Spleen (tissue), 7 donors: ENCODE measurements at regions not wholly inside any gene's neighbourhood (a gene's known extent, or its start where the extent isn't known, plus 50 kb on each side); places are given as distances from the start of the nearest gene placed in this dataset.

Experiments
- POLR2AphosphoS5 ChIP-seq, 3 donors: sonication (generic); formaldehyde crosslinking; IDR thresholded peaks; one replicate each; pipeline ENCODE4 v1.5.1; 2017; ENCODE audit warnings: antibody characterized with exemption in 3 of 3
- TF ChIP-seq, protein P1 (sequence below), 11 experiments: fragments of 200-600 bp in 7 of 11; fragments of 450-650 bp in 4 of 11; sonication (generic) in 4 of 11; IDR thresholded peaks in 8 of 11; conservative IDR thresholded peaks in 3 of 11; 1 replicate in 7 of 11; 2 replicates in 4 of 11; pipeline versions ENCODE4 v1.4.0 to v1.8.0; 2016 to 2021; ENCODE audit warnings: antibody characterized with exemption in 11 of 11, inconsistent platforms in 4 of 11, mild to moderate bottlenecking in 1 of 11
- donor health status: DM: no; HTN: no; CAD: no; lungs with moderate emphysema.
- donor health status: DM: no; HTN: no; CAD: no.
- donor health status: DM: no; HTN: no; CAD: no.

DNA sequence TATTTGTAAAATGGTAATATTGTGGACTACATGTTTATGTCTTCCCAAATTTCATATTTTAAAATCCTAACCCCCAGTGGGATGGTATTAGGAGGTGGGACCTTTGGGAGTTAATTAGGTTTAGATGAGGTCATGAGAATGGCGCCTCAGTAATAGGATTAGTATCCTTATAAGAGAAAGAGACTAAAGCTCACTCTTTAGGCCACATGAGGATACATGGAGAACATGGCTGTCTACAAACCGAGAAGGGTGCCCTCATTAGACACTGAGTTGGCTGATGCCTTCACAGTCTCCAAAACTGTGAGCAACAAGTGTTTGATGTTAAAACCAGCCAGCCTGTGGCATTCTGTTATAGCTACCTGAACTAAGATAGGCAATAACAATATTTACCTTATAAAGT lies 58.3 kb upstream of the OTOGL start:
- TF ChIP-seq, protein P1, sequence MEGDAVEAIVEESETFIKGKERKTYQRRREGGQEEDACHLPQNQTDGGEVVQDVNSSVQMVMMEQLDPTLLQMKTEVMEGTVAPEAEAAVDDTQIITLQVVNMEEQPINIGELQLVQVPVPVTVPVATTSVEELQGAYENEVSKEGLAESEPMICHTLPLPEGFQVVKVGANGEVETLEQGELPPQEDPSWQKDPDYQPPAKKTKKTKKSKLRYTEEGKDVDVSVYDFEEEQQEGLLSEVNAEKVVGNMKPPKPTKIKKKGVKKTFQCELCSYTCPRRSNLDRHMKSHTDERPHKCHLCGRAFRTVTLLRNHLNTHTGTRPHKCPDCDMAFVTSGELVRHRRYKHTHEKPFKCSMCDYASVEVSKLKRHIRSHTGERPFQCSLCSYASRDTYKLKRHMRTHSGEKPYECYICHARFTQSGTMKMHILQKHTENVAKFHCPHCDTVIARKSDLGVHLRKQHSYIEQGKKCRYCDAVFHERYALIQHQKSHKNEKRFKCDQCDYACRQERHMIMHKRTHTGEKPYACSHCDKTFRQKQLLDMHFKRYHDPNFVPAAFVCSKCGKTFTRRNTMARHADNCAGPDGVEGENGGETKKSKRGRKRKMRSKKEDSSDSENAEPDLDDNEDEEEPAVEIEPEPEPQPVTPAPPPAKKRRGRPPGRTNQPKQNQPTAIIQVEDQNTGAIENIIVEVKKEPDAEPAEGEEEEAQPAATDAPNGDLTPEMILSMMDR (IDR thresholded peaks at IDR 0.05 in 8 of 11, conservative IDR thresholded peaks at IDR 0.05 in 3 of 11), result no peak
- TF ChIP-seq POLR2AphosphoS5 (IDR thresholded peaks at IDR 0.05), result no peak
